Uterus (tissue), 3 donors: ENCODE measurements at regions not wholly inside any gene's neighbourhood (a gene's known extent, or its start where the extent isn't known, plus 50 kb on each side); places are given as distances from the start of the nearest gene placed in this dataset.

Experiments used
- DNase-seq, 2 donors: peaks; one replicate each; pipeline ENCODE4 v3.0.0-alpha.2; 2019 to 2020
- H3K27ac ChIP-seq, 2 donors: fragments of 200-600 bp; sonication (generic); 1 replicate in 1 of 2; 2 replicates in 1 of 2; pipeline ENCODE4 v1.5.1; 2016 to 2018
- H3K27me3 ChIP-seq, 2 donors: fragments of 200-600 bp; sonication (generic); one replicate each; pipeline ENCODE4 v1.5.1; 2018 to 2019; ENCODE audit warnings: control low read depth in 1 of 2
- H3K36me3 ChIP-seq, 2 donors: fragments of 200-600 bp; sonication (generic); one replicate each; pipeline ENCODE4 v1.5.1; 2019; ENCODE audit warnings: control low read depth in 1 of 2
- H3K4me1 ChIP-seq, 2 donors: fragments of 200-600 bp; sonication (generic); one replicate each; pipeline ENCODE4 v1.5.1; 2018 to 2019; ENCODE audit warnings: control low read depth in 1 of 2
- H3K4me3 ChIP-seq, 2 donors: fragments of 200-600 bp; sonication (generic); 1 replicate in 1 of 2; 2 replicates in 1 of 2; pipeline ENCODE4 v1.5.1; 2018 to 2019; ENCODE audit warnings: mild to moderate bottlenecking in 1 of 2
- H3K9me3 ChIP-seq, 2 donors: fragments of 200-600 bp; sonication (generic); one replicate each; pipeline ENCODE4 v1.5.1; 2019; ENCODE audit warnings: control low read depth in 1 of 2
- CTCF ChIP-seq, 4 experiments: fragments of 200-600 bp in 2 of 4; fragments of 450-650 bp in 2 of 4; sonication (generic) in 2 of 4; IDR thresholded peaks; one replicate each; pipeline ENCODE4 v1.5.1; 2016 to 2019; ENCODE audit warnings: antibody characterized with exemption in 4 of 4, mild to moderate bottlenecking in 2 of 4, moderate library complexity in 1 of 4
- POLR2A ChIP-seq, 2 donors: fragments of 450-650 bp; IDR thresholded peaks; one replicate each; pipeline ENCODE4 v1.6.1; 2016; ENCODE audit warnings: antibody characterized with exemption in 2 of 2, mild to moderate bottlenecking in 1 of 2, moderate library complexity in 1 of 2
- intact Hi-C: fragments of 100-400 bp; cut with DNase I; formaldehyde crosslinking; loops from one replicate; pipeline ENCODE4 v1.15.1; 2023; ENCODE audit warnings: low total_unique reads
- donor health status: DM: yes; HTN: yes; CAD: no.

GRCh38 chr9:82148901-82149461 lies 160.4 kb downstream of the SPATA31D1 start:
- no peak for DNase-seq
- Histone ChIP-seq H3K27me3 (no peaks in the 10 kb centered on the region), H3K36me3 (no peaks in the 10 kb centered on the region), H3K4me1 (peaks cover 0 to 6% of the 10 kb centered on the region in 2 donors), H3K27ac (no peak overlapping the region), H3K9me3 (no peaks in the 10 kb centered on the region), H3K4me3 (no peak overlapping the region)
- intact Hi-C loops, result no loop called here
- TF ChIP-seq CTCF (IDR thresholded peaks at IDR 0.05) (no peak), POLR2A (IDR thresholded peaks at IDR 0.05) (no peak)

GRCh38 chr9:82149501-82149946 lies 161.0 kb downstream of the SPATA31D1 start:
- Histone ChIP-seq H3K27me3 (no peaks in the 10 kb centered on the region), H3K4me3 (no peak overlapping the region), H3K36me3 (no peaks in the 10 kb centered on the region), H3K27ac (no peak overlapping the region), H3K9me3 (no peaks in the 10 kb centered on the region), H3K4me1 (peaks cover 0 to 6% of the 10 kb centered on the region in 2 donors)
- no peak for TF ChIP-seq CTCF (IDR thresholded peaks at IDR 0.05)
- DNase-seq, result no peak
- intact Hi-C loops, result no loop called here

DNA sequence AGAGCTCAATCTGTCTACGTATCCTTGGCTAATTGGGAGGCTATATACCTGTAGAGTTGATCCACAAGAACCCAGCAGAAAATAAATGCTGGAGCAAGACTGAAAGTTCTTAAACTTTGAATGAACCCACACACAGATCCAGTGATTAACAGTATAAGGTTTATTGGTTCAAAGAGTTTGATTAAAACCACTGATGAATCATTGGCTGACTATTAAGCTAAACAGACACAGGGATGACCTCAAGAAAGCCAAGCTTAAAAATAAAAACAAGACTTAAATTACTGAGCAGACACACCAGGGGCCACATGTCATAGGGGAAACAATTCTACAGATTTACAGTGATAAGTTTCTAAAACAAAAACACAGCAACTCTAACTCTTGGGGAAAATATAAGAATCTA lies 163.6 kb downstream of the SPATA31D1 start:
- DNase-seq, result no peak
- Histone ChIP-seq H3K4me3 (no peak overlapping the region), H3K9me3 (no peaks in the 10 kb centered on the region), H3K27me3 (no peaks in the 10 kb centered on the region), H3K4me1 (peaks cover 0 to 6% of the 10 kb centered on the region in 2 donors), H3K36me3 (no peaks in the 10 kb centered on the region), H3K27ac (no peak overlapping the region)
- TF ChIP-seq CTCF (IDR thresholded peaks at IDR 0.05), result no peak
- no peak for TF ChIP-seq POLR2A (IDR thresholded peaks at IDR 0.05)
- intact Hi-C loops, result no loop called here

DNA sequence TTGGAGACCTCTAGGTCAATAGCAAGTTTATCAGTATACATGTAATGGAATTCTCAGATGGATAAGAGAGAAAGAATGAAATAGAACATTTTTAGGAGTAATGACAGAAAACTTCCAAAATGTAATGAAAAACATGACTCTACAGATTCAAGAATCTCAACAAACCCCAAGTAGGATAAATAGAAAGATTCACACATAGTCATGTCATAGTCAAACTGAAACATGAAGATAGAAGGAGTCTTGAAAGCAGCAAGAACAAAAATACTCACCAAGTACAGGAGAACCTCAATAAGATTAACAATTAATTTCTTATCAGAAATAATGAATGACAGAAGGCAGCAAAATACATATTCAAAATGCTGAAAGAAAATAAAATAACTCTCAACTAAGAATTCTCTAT lies 164.5 kb downstream of the SPATA31D1 start:
- intact Hi-C loops, result no loop called here
- H3K9me3 ChIP-seq, result no peaks in the 10 kb centered on the region

GRCh38 chr9:82154573-82154972 lies 166.0 kb downstream of the SPATA31D1 start:
- intact Hi-C loops, result no loop called here
- H3K4me3 ChIP-seq, result no peak overlapping the region

More for the DNA sequence above, 164.5 kb downstream of the SPATA31D1 start:
- peaks cover 0 to 6% of the 10 kb centered on the region in 2 donors for H3K4me1 ChIP-seq
- H3K4me3 ChIP-seq, result no peak overlapping the region
- H3K36me3 ChIP-seq, result no peaks in the 10 kb centered on the region
- H3K27me3 ChIP-seq, result no peaks in the 10 kb centered on the region
- no peak for DNase-seq
- TF ChIP-seq CTCF (IDR thresholded peaks at IDR 0.05) (no peak), POLR2A (IDR thresholded peaks at IDR 0.05) (no peak)
- no peak overlapping the region for H3K27ac ChIP-seq

More at GRCh38 chr9:82154573-82154972, 166.0 kb downstream of the SPATA31D1 start:
- DNase-seq, result no peak
- H3K27ac ChIP-seq, result no peak overlapping the region
- no peaks in the 10 kb centered on the region for H3K27me3 ChIP-seq
- no peaks in the 10 kb centered on the region for H3K36me3 ChIP-seq
- H3K9me3 ChIP-seq, result no peaks in the 10 kb centered on the region
- TF ChIP-seq CTCF (IDR thresholded peaks at IDR 0.05) (no peak), POLR2A (IDR thresholded peaks at IDR 0.05) (no peak)
- H3K4me1 ChIP-seq, result no peaks in the 10 kb centered on the region
